GM12878 (cell line): ENCODE measurements at regions not wholly inside any gene's neighbourhood (a gene's known extent, or its start where the extent isn't known, plus 50 kb on each side); places are given as distances from the start of the nearest gene placed in this dataset.

Source experiments
- ATAC-seq: fragments of 200-7000 bp; cut with Tn5 transposase; 3 replicates; pipeline ENCODE4 v1.9.1; 2020; ENCODE audit warnings: mild to moderate bottlenecking, moderate library complexity
- BruUV-seq: library from RNA; stranded (reverse); fragments of 400-500 nt; replicated peaks from 2 replicates; lab custom pipeline; 2021; lab: Mats Ljungman, UMichigan
- CTCF ChIA-PET: fragments of 300-600 bp; sonication (Branson Sonifier 250); formaldehyde crosslinking; extraction: SDS; loops from one replicate; lab custom pipeline; 2021; ENCODE audit warnings: inconsistent platforms; lab: Yijun Ruan, JAX
- POLR2A ChIA-PET: fragments of 350-600 bp; formaldehyde crosslinking; extraction: SDS; loops from one replicate; lab custom pipeline; 2021; ENCODE audit warnings: inconsistent platforms; lab: Charles Lee
- RAD21 ChIA-PET: fragments of 300-600 bp; sonication (Branson Sonifier 250); formaldehyde crosslinking; loops from one replicate; lab custom pipeline; 2023; ENCODE audit warnings: antibody characterized with exemption; ENCODE audit not compliant: unreplicated experiment; lab: Charles Lee
- SMC1A ChIA-PET: fragments of 300-600 bp; sonication (Branson Sonifier 250); formaldehyde crosslinking; loops from one replicate; lab custom pipeline; 2023; ENCODE audit not compliant: unreplicated experiment, uncharacterized antibody; lab: Charles Lee
- DNase-seq: peaks from one replicate; pipeline ENCODE4 v3.0.0-alpha.2; 2011; ENCODE audit warnings: low read depth, low spot score
- FAIRE-seq: peaks from 3 replicates; lab custom pipeline; 2011; peaks lifted over from hg19 to GRCh38; lab: Jason Lieb, UNC
- H2AFZ ChIP-seq: 2 replicates; pipeline ENCODE4 v1.6.0; 2011; ENCODE audit warnings: low read depth, low read length, control low read depth; ENCODE audit not compliant: control insufficient read depth
- H3K27ac ChIP-seq: 2 replicates; pipeline ENCODE4 v1.5.1; 2011; ENCODE audit warnings: control low read depth; ENCODE audit not compliant: control insufficient read depth, insufficient read depth
- H3K27me3 ChIP-seq, 2 experiments: replicated peaks in 1 of 2; 2 replicates each; pipeline versions ENCODE4 v1.6.0 to v1.6.1; 2011; ENCODE audit warnings: low read length in 1 of 2; ENCODE audit not compliant: control insufficient read depth in 2 of 2, insufficient read depth in 2 of 2
- H3K36me3 ChIP-seq, 2 experiments: 2 replicates each; pipeline ENCODE4 v1.5.1; 2011; ENCODE audit warnings: low read length in 1 of 2; ENCODE audit not compliant: control insufficient read depth in 2 of 2, insufficient read depth in 2 of 2
- H3K4me1 ChIP-seq: 2 replicates; pipeline ENCODE4 v1.6.1; 2011; ENCODE audit warnings: mild to moderate bottlenecking, low read length, moderate library complexity, mixed read lengths; ENCODE audit not compliant: control insufficient read depth, insufficient read depth
- H3K4me2 ChIP-seq: 2 replicates; pipeline ENCODE4 v1.6.0; 2011; ENCODE audit warnings: control low read depth; ENCODE audit not compliant: control insufficient read depth, insufficient read depth
- H3K4me3 ChIP-seq: fragments of 200-600 bp; sonication (generic); 2 replicates; pipeline ENCODE4 v1.5.1; 2016
- H3K79me2 ChIP-seq: 2 replicates; pipeline ENCODE4 v1.6.0; 2011; ENCODE audit warnings: low read length; ENCODE audit not compliant: control insufficient read depth, insufficient read depth
- H3K9ac ChIP-seq: 2 replicates; pipeline ENCODE4 v1.8.0; 2011; ENCODE audit warnings: low read length, control low read depth, mixed read lengths; ENCODE audit not compliant: control insufficient read depth, insufficient read depth
- H3K9me3 ChIP-seq: replicated peaks from 3 replicates; pipeline ENCODE4 v1.5.1; 2011; ENCODE audit warnings: mild to moderate bottlenecking, low read length; ENCODE audit not compliant: control insufficient read depth, insufficient read depth
- H4K20me1 ChIP-seq: 2 replicates; pipeline ENCODE4 v1.6.0; 2011; ENCODE audit not compliant: control insufficient read depth, insufficient read depth
- EED ChIP-seq: sonication (generic); IDR thresholded peaks from 2 replicates; pipeline ENCODE4 v1.6.1; 2016; ENCODE audit warnings: antibody characterized with exemption, low read depth
- IKZF2 ChIP-seq, 2 experiments: fragments of 450-650 bp; IDR thresholded peaks; 2 replicates each; pipeline ENCODE4 v1.6.1; 2017; ENCODE audit warnings: mild to moderate bottlenecking in 2 of 2, moderate library complexity in 2 of 2
- NFIC ChIP-seq: IDR thresholded peaks from 2 replicates; pipeline ENCODE4 v1.6.1; 2012; ENCODE audit warnings: low read depth, mild to moderate bottlenecking, inconsistent platforms, low read length, moderate library complexity
- PAX5 ChIP-seq: IDR thresholded peaks from 2 replicates; pipeline ENCODE4 v1.6.1; 2011; ENCODE audit warnings: low read depth, low read length, borderline replicate concordance
- WGBS: methylation state at CpG from one replicate; pipeline ENCODE4 v1.1.6; 2016; ENCODE audit warnings: low lambda C conversion rate; ENCODE audit not compliant: insufficient replicate concordance, insufficient coverage; ENCODE audit errors: missing lambda C conversion rate; 5-methylcytosine and 5-hydroxymethylcytosine counted together
- in situ Hi-C: fragments of 300-500 bp; cut with MboI; formaldehyde crosslinking; loops from 9 replicates; pipeline ENCODE4 v1.14.3; 2018; ENCODE audit warnings: mixed read lengths
- intact Hi-C: fragments of 100-400 bp; cut with micrococcal nuclease; formaldehyde crosslinking; loops from one replicate; pipeline ENCODE4 v1.14.2; 2022; ENCODE audit not compliant: unreplicated experiment

- H3K79me2 ChIP-seq: no peaks in the 10 kb centered on the region
- intact Hi-C loops: no loop called here
- H2AFZ ChIP-seq: no peak overlapping the region
- no peak overlapping the region for H3K4me3 ChIP-seq
- 37% methylated on average over 11 of the region's 11 CpGs for WGBS
- BruUV-seq: no TSS peak
- H3K27me3 ChIP-seq: no peaks in the 10 kb centered on the region; a peak in 1 of 4 replicates
- DNase-seq (no peak), ATAC-seq (no peak), FAIRE-seq (no peak)
- H3K4me2 ChIP-seq: no peak overlapping the region
- ChIA-PET RAD21 (no interaction called here), SMC1A (no interaction called here), CTCF (no interaction called here), POLR2A (no interaction called here)
- H3K4me1 ChIP-seq: no peaks in the 10 kb centered on the region
- H3K27ac ChIP-seq: no peak overlapping the region
- no peak for TF ChIP-seq IKZF2 (IDR thresholded peaks at IDR 0.05)
- no peak for TF ChIP-seq PAX5
- no peaks in the 10 kb centered on the region for H3K9me3 ChIP-seq
- H3K36me3 ChIP-seq: no peaks in the 10 kb centered on the region
- no peaks in the 10 kb centered on the region for H4K20me1 ChIP-seq
- no peak overlapping the region for H3K9ac ChIP-seq
- in situ Hi-C loops: no loop called here
Measured at GRCh38 chr18:10167759-10168158, 253.9 kb downstream of the VAPA start.

- ChIA-PET SMC1A (no interaction called here), POLR2A (no interaction called here), CTCF (interaction anchor here (1.6 kb wide), 1 partner anchor 9 kb away, joined by 5 read pairs; no protein-coding TSS in a partner anchor), RAD21 (no interaction called here)
- no peak overlapping the region for H3K4me2 ChIP-seq
- 57% methylated on average over 9 of the region's 9 CpGs for WGBS
- no TSS peak for BruUV-seq
- H3K4me1 ChIP-seq: no peaks in the 10 kb centered on the region
- in situ Hi-C loops: no loop called here
- FAIRE-seq: no peak
- no peaks in the 10 kb centered on the region for H3K36me3 ChIP-seq
- H3K79me2 ChIP-seq: no peaks in the 10 kb centered on the region
- TF ChIP-seq EED (no peak), NFIC (no peak)
- H4K20me1 ChIP-seq: no peaks in the 10 kb centered on the region
- no peak for ATAC-seq
- no peak overlapping the region for H3K4me3 ChIP-seq
- intact Hi-C loops: no loop called here
- H2AFZ ChIP-seq: no peak overlapping the region
- H3K27me3 ChIP-seq: no peaks in the 10 kb centered on the region; a peak in 1 of 4 replicates
- no peak overlapping the region for H3K9ac ChIP-seq
- no peak for DNase-seq
- no peak overlapping the region for H3K27ac ChIP-seq
- H3K9me3 ChIP-seq: no peaks in the 10 kb centered on the region
Measured at GRCh38 chr18:10168477-10168876, 254.7 kb downstream of the VAPA start.
